HEK293 (cell line): ENCODE measurements at regions not wholly inside any gene's neighbourhood (a gene's known extent, or its start where the extent isn't known, plus 50 kb on each side); places are given as distances from the start of the nearest gene placed in this dataset.

Experiments
- CTCF ChIA-PET: fragments of 350-600 bp; formaldehyde crosslinking; extraction: SDS; loops from one replicate; lab custom pipeline; 2021; ENCODE audit warnings: antibody characterized with exemption; lab: Yijun Ruan, JAX
- POLR2A ChIA-PET: fragments of 300-600 bp; formaldehyde crosslinking; extraction: SDS; loops from one replicate; lab custom pipeline; 2020; ENCODE audit warnings: antibody characterized with exemption, inconsistent platforms; lab: Yijun Ruan, JAX
- H3K27ac ChIP-seq: fragments of 200-500 bp; sonication (Bioruptor generic); 2 replicates; pipeline ENCODE4 v1.5.1; 2014; ENCODE audit warnings: low read depth, low read length, control low read depth, inconsistent platforms; ENCODE audit errors: extremely low read depth
- H3K36me3 ChIP-seq, 2 experiments: fragments of 200-500 bp in 1 of 2; sonication (Bioruptor generic) in 1 of 2; 1 replicate in 1 of 2; 2 replicates in 1 of 2; pipeline ENCODE4 v1.5.1; 2014 to 2017; ENCODE audit warnings: inconsistent platforms in 2 of 2, low read length in 2 of 2; ENCODE audit not compliant: control insufficient read depth in 2 of 2, insufficient read depth in 1 of 2
- H3K4me1 ChIP-seq: fragments of 200-500 bp; sonication (Bioruptor generic); 2 replicates; pipeline ENCODE4 v1.5.1; 2014; ENCODE audit warnings: mild to moderate bottlenecking, low read length, inconsistent platforms; ENCODE audit not compliant: control insufficient read depth, insufficient read depth
- H3K4me3 ChIP-seq: 2 replicates; pipeline ENCODE4 v1.5.1; 2011; ENCODE audit warnings: low read depth, mild to moderate bottlenecking, control low read depth, low read length, moderate library complexity
- H3K9me3 ChIP-seq: fragments of 200-500 bp; sonication (Bioruptor generic); 2 replicates; pipeline ENCODE4 v1.5.1; 2014; ENCODE audit warnings: low read depth, low read length, inconsistent platforms; ENCODE audit not compliant: control insufficient read depth, insufficient read depth
- KLF16 ChIP-seq: fragments of 450-650 bp; formaldehyde crosslinking; IDR thresholded peaks from 2 replicates; pipeline ENCODE4 v1.5.1; 2017; ENCODE audit warnings: missing biosample characterization, missing genetic modification characterization
- KLF8 ChIP-seq: fragments of 450-650 bp; formaldehyde crosslinking; IDR thresholded peaks from 2 replicates; pipeline ENCODE4 v1.5.1; 2016; ENCODE audit warnings: missing biosample characterization, missing genetic modification characterization
- SETDB1 ChIP-seq: IDR thresholded peaks from one replicate; pipeline ENCODE4 v1.6.1; 2017; ENCODE audit warnings: mild to moderate bottlenecking, low read length, moderate library complexity, mixed read lengths; ENCODE audit not compliant: insufficient read length
- TRIM28 ChIP-seq: IDR thresholded peaks from 2 replicates; pipeline ENCODE4 v1.6.1; 2011; ENCODE audit warnings: low read length, control low read depth, borderline replicate concordance
- ZFP37 ChIP-seq: fragments of 450-650 bp; formaldehyde crosslinking; IDR thresholded peaks from 2 replicates; pipeline ENCODE4 v1.5.1; 2016; ENCODE audit warnings: missing biosample characterization, missing genetic modification characterization
- ZNF549 ChIP-seq: fragments of 450-650 bp; IDR thresholded peaks from 2 replicates; pipeline ENCODE4 v1.5.1; 2018; ENCODE audit warnings: missing biosample characterization, missing genetic modification characterization, mild to moderate bottlenecking, inconsistent platforms, moderate library complexity
- ZNF776 ChIP-seq: fragments of 450-650 bp; formaldehyde crosslinking; IDR thresholded peaks from 2 replicates; pipeline ENCODE4 v1.5.0; 2017; ENCODE audit warnings: missing biosample characterization, missing genetic modification characterization, borderline replicate concordance
- ZSCAN5A ChIP-seq: fragments of 450-650 bp; formaldehyde crosslinking; IDR thresholded peaks from 2 replicates; pipeline ENCODE4 v1.5.1; 2016; ENCODE audit warnings: missing biosample characterization, missing genetic modification characterization
- TF ChIP-seq, protein P1 (sequence below): fragments of 450-650 bp; formaldehyde crosslinking; IDR thresholded peaks from 2 replicates; pipeline ENCODE4 v1.5.1; 2016; ENCODE audit warnings: missing biosample characterization, missing genetic modification characterization
- TF ChIP-seq, protein P2 (sequence below): fragments of 450-650 bp; formaldehyde crosslinking; IDR thresholded peaks from 2 replicates; pipeline ENCODE4 v1.5.1; 2016; ENCODE audit warnings: missing biosample characterization, missing genetic modification characterization
- TF ChIP-seq, protein P3 (sequence below): fragments of 450-650 bp; formaldehyde crosslinking; IDR thresholded peaks from 2 replicates; pipeline ENCODE4 v1.5.1; 2016; ENCODE audit warnings: missing biosample characterization, missing genetic modification characterization, low read depth

DNA sequence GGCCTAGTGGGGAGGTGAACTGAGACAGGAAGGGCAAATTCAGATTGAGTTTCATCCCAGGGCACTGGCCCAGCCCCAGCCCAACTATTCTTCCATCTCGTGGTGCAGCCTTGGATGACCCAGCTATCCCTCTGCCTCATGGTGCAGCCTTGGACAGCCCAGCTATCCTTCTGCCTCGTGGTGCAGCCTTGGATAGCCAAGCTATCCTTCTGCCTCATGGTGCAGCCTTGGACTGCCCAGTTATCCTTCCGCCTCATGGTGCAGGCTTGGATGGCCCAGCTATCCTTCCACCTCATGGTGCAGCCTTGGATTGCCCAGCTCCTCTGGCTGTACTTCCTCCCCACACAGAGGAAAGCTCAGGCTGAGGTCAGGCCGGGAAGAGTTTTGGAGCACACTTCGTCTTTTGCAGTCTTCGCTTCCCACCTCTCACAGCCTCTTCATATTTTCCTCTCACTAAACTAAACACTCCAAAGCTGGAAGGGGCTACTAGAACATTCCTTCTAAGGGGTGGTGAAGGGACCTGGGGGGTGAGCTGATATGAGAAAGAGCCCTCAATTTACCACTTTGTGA lies 69.8 kb upstream of the TTC34 start:
- H3K9me3 ChIP-seq = no peaks in the 10 kb centered on the region
- POLR2A ChIA-PET = interaction anchor here (0.6 kb wide), 1 partner anchor 351 kb away, joined by 6 read pairs; no protein-coding TSS in a partner anchor

DNA sequence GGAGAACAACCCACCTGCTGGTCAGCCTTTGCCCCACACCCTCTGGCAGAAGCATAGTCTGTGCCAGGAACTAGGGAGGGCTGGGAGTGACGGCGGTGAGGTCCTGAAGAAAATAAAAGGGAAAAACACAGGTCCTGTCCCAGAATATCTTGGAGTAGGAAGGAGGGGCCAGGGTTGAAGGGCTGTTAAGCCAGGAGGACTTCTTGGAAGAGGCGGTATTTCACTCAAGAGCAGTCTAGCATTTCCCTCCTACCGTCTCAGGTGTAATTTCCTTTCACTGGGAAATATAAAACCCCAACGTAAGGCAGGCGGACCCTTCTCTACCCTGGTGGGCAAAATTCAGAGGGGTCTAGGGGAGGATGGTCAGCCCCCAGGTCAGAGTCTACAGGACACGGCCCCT lies 72.7 kb upstream of the TTC34 start:
- ChIA-PET POLR2A (no interaction called here), CTCF (no interaction called here)

More for the DNA sequence above, 69.8 kb upstream of the TTC34 start:
- TF ChIP-seq ZSCAN5A (tag by site-specific recombination) (peak; percentile 100), KLF8 (tag by site-specific recombination) (0 out of 2 replicates have a peak, but pooled peaks have one; percentile 51), ZFP37 (tag by site-specific recombination) (no peak), TRIM28 (peak; percentile 100), ZNF776 (tag by site-specific recombination) (no peak), SETDB1 (peak; percentile 98)
- TF ChIP-seq, protein P1, sequence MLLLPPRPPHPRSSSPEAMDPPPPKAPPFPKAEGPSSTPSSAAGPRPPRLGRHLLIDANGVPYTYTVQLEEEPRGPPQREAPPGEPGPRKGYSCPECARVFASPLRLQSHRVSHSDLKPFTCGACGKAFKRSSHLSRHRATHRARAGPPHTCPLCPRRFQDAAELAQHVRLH (tag by site-specific recombination) = 0 out of 2 replicates have a peak, but pooled peaks have one; percentile 19
- TF ChIP-seq, protein P2, sequence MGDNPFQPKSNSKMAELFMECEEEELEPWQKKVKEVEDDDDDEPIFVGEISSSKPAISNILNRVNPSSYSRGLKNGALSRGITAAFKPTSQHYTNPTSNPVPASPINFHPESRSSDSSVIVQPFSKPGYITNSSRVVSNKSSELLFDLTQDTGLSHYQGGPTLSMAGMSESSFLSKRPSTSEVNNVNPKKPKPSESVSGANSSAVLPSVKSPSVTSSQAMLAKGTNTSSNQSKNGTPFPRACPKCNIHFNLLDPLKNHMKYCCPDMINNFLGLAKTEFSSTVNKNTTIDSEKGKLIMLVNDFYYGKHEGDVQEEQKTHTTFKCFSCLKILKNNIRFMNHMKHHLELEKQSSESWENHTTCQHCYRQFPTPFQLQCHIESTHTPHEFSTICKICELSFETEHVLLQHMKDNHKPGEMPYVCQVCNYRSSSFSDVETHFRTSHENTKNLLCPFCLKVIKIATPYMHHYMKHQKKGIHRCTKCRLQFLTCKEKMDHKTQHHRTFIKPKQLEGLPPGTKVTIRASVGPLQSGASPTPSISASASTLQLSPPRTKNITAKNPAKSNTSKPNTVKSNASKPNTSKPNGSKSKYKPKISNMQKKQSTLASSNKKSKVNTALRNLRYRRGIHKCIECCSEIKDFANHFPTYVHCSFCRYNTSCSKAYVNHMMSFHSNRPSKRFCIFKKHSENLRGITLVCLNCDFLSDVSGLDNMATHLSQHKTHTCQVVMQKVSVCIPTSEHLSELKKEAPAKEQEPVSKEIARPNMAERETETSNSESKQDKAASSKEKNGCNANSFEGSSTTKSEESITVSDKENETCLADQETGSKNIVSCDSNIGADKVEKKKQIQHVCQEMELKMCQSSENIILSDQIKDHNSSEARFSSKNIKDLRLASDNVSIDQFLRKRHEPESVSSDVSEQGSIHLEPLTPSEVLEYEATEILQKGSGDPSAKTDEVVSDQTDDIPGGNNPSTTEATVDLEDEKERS = 0 out of 2 replicates have a peak, but pooled peaks have one; percentile 78
- no peaks in the 10 kb centered on the region for H3K4me1 ChIP-seq
- no peak overlapping the region for H3K4me3 ChIP-seq
- CTCF ChIA-PET = interaction anchor here (0.7 to 1.4 kb wide), 2 partner anchors 49 to 552 kb away, joined by 3 to 4 read pairs; no protein-coding TSS in a partner anchor
- H3K27ac ChIP-seq = no peak overlapping the region
- no peaks in the 10 kb centered on the region for H3K36me3 ChIP-seq

GRCh38 chr1:2874607-2875480 lies 73.4 kb upstream of the TTC34 start:
- Histone ChIP-seq H3K9me3 (no peaks in the 10 kb centered on the region), H3K36me3 (no peaks in the 10 kb centered on the region), H3K4me3 (no peak overlapping the region), H3K27ac (no peak overlapping the region), H3K4me1 (no peaks in the 10 kb centered on the region)
- ChIA-PET CTCF (no interaction called here), POLR2A (no interaction called here)
- no peak for TF ChIP-seq KLF16 (tag by site-specific recombination)
- TF ChIP-seq, protein P3, sequence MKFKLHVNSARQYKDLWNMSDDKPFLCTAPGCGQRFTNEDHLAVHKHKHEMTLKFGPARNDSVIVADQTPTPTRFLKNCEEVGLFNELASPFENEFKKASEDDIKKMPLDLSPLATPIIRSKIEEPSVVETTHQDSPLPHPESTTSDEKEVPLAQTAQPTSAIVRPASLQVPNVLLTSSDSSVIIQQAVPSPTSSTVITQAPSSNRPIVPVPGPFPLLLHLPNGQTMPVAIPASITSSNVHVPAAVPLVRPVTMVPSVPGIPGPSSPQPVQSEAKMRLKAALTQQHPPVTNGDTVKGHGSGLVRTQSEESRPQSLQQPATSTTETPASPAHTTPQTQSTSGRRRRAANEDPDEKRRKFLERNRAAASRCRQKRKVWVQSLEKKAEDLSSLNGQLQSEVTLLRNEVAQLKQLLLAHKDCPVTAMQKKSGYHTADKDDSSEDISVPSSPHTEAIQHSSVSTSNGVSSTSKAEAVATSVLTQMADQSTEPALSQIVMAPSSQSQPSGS (tag by site-specific recombination) = peak; percentile 34; the same call in 1 of the 2 replicates

More for the DNA sequence above, 72.7 kb upstream of the TTC34 start:
- Histone ChIP-seq H3K9me3 (no peaks in the 10 kb centered on the region), H3K27ac (no peak overlapping the region), H3K4me3 (no peak overlapping the region), H3K36me3 (no peaks in the 10 kb centered on the region), H3K4me1 (no peaks in the 10 kb centered on the region)
- TF ChIP-seq ZNF549 (tag by site-specific recombination) = no peak
